Type B pancreatic cell (in vitro differentiated cells): ENCODE measurements at regions not wholly inside any gene's neighbourhood (a gene's known extent, or its start where the extent isn't known, plus 50 kb on each side); places are given as distances from the start of the nearest gene placed in this dataset.

Experiments used
- DNase-seq: peaks from one replicate; pipeline ENCODE4 v3.0.0; 2021; ENCODE audit warnings: mixed read lengths; ENCODE audit not compliant: unreplicated experiment; ENCODE audit errors: extremely low spot score
- H3K27ac Mint-ChIP-seq: 2 replicates; pipeline ENCODE4 v1.8.0; 2021; ENCODE audit warnings: mild to moderate bottlenecking, mixed read lengths
- H3K27me3 Mint-ChIP-seq: 2 replicates; pipeline ENCODE4 v1.8.0; 2021; ENCODE audit warnings: mixed read lengths
- H3K36me3 Mint-ChIP-seq: 2 replicates; pipeline ENCODE4 v1.8.0; 2021; ENCODE audit warnings: mixed read lengths
- H3K4me1 Mint-ChIP-seq: one replicate; pipeline ENCODE4 v1.8.0; 2021; ENCODE audit warnings: mixed read lengths; ENCODE audit not compliant: unreplicated experiment
- H3K4me3 Mint-ChIP-seq: 2 replicates; pipeline ENCODE4 v1.8.0; 2021; ENCODE audit warnings: mild to moderate bottlenecking, mixed read lengths
- H3K9me3 Mint-ChIP-seq: 2 replicates; pipeline ENCODE4 v1.8.0; 2021; ENCODE audit warnings: mixed read lengths
- CTCF ChIP-seq: fragments of 200-600 bp; sonication (generic); conservative IDR thresholded peaks from 2 replicates; pipeline ENCODE4 v1.5.0; 2021; ENCODE audit warnings: antibody characterized with exemption, mild to moderate bottlenecking

- no peak overlapping the region for H3K27ac Mint-ChIP-seq
Observed at GRCh38 chr3:180321534-180321933, 280.4 kb upstream of the TTC14 start.

GRCh38 chr3:180322829-180323228 is 279.1 kb upstream of the TTC14 start:
- no peak overlapping the region for H3K27ac Mint-ChIP-seq
- DNase-seq: no peak
- TF ChIP-seq CTCF: no peak
- peaks cover 9% of the 10 kb centered on the region for H3K27me3 Mint-ChIP-seq
- H3K9me3 Mint-ChIP-seq: no peaks in the 10 kb centered on the region
- no peak overlapping the region for H3K4me3 Mint-ChIP-seq
- no peaks in the 10 kb centered on the region for H3K36me3 Mint-ChIP-seq
- no peaks in the 10 kb centered on the region for H3K4me1 Mint-ChIP-seq

More at GRCh38 chr3:180321534-180321933, 280.4 kb upstream of the TTC14 start:
- no peaks in the 10 kb centered on the region for H3K4me1 Mint-ChIP-seq
- TF ChIP-seq CTCF: no peak
- H3K36me3 Mint-ChIP-seq: no peaks in the 10 kb centered on the region
- H3K9me3 Mint-ChIP-seq: no peaks in the 10 kb centered on the region
- H3K27me3 Mint-ChIP-seq: peaks cover 9% of the 10 kb centered on the region
- no peak for DNase-seq
- no peak overlapping the region for H3K4me3 Mint-ChIP-seq

DNA sequence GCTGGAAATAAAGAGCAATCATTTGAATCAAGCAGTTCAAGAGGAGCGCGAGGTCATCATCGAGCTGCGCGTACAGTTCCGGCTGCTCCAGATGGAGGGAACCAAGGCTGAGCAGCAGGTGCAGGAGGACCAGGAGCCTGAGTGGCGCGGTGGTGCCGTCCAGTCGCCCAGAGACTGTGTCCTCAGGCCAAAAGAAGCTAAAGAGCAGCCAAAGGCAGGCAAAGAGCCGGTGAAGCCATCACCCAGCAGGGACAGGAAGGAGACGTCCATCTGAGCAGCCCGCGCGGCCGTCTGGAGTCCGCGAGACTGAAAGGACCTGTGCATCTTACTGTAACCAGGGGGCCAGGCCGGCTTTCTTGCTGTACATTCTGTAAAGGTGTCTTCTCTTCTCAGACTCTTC is 277.2 kb upstream of the TTC14 start:
- DNase-seq: no peak
- TF ChIP-seq CTCF: no peak
- no peaks in the 10 kb centered on the region for H3K9me3 Mint-ChIP-seq
- H3K27ac Mint-ChIP-seq: no peak overlapping the region
- H3K4me3 Mint-ChIP-seq: no peak overlapping the region
- H3K36me3 Mint-ChIP-seq: no peaks in the 10 kb centered on the region
- H3K27me3 Mint-ChIP-seq: peaks cover 9% of the 10 kb centered on the region
- no peaks in the 10 kb centered on the region for H3K4me1 Mint-ChIP-seq

DNA sequence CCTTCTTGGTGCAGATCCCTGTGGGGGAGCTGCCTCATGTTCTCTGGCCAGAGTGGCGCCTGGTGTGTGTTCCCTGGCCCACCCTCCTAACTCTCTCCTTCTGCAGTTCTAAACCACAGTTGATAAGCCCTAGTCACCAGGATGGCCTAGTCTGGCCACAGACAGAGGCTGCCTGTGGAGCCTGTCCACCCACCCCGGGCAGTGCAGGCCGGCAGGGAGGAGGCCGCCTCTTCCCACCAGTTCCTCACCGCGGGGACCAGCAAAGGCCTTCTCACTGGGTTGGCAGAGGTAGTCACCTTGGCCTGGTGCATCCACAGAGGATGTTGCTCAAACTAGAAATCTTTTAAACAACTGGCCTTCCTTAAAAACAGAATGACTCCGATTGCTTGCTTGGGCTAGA is 276.4 kb upstream of the TTC14 start:
- DNase-seq: no peak
- peaks cover 9% of the 10 kb centered on the region for H3K27me3 Mint-ChIP-seq
- no peaks in the 10 kb centered on the region for H3K9me3 Mint-ChIP-seq
- H3K36me3 Mint-ChIP-seq: no peaks in the 10 kb centered on the region
- H3K4me3 Mint-ChIP-seq: no peak overlapping the region
- H3K4me1 Mint-ChIP-seq: no peaks in the 10 kb centered on the region
- no peak overlapping the region for H3K27ac Mint-ChIP-seq
- TF ChIP-seq CTCF: no peak

- peaks cover 9% of the 10 kb centered on the region for H3K27me3 Mint-ChIP-seq
- H3K4me3 Mint-ChIP-seq: no peak overlapping the region
- DNase-seq: no peak
- H3K36me3 Mint-ChIP-seq: no peaks in the 10 kb centered on the region
- H3K4me1 Mint-ChIP-seq: no peaks in the 10 kb centered on the region
- no peak overlapping the region for H3K27ac Mint-ChIP-seq
- H3K9me3 Mint-ChIP-seq: no peaks in the 10 kb centered on the region
- no peak for TF ChIP-seq CTCF
Observed at GRCh38 chr3:180325958-180326357, 276.0 kb upstream of the TTC14 start.

DNA sequence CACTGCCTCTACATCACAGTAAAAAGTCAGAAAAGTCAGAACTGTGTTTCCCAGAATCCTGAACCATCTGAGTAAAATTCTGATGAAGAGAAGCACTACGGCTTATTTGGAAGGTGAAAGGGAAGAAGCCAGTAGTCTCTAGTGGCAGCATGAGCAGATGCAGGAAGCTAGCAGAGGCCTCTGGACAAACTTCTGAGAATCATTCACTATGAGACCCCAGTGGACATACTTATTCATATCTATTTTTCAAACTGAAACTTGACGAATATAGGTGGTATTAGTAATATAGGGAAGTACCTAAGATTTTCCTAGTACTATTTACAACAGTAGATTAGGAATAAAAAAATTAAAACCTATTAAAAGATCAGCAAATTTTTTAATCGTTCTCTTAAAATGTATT is 272.8 kb upstream of the TTC14 start:
- Mint-ChIP-seq H3K9me3 (no peaks in the 10 kb centered on the region), H3K4me1 (no peaks in the 10 kb centered on the region), H3K27me3 (peaks cover 4% of the 10 kb centered on the region), H3K36me3 (no peaks in the 10 kb centered on the region), H3K4me3 (no peak overlapping the region), H3K27ac (no peak overlapping the region)
- no peak for TF ChIP-seq CTCF
- DNase-seq: no peak
